Panc1 (cell line): ENCODE measurements at regions not wholly inside any gene's neighbourhood (a gene's known extent, or its start where the extent isn't known, plus 50 kb on each side); places are given as distances from the start of the nearest gene placed in this dataset.
"Not testable (repeated sequence)": the region's sequence is repeated elsewhere in the genome, so short reads cannot be mapped to it uniquely, and the experiment has no call there.

ENCODE experiments used
- ATAC-seq: fragments of 200-7000 bp; cut with Tn5 transposase; 2 replicates; pipeline ENCODE4 v1.9.1; 2020; ENCODE audit warnings: mild to moderate bottlenecking, moderate library complexity
- BruUV-seq: library from RNA; stranded (reverse); fragments of 400-500 nt; replicated peaks from 2 replicates; lab custom pipeline; 2021; lab: Mats Ljungman, UMichigan
- CTCF ChIA-PET: fragments of 300-600 bp; sonication (Branson Sonifier 250); formaldehyde crosslinking; loops from one replicate; lab custom pipeline; 2022; ENCODE audit warnings: antibody characterized with exemption; lab: Charles Lee
- POLR2A ChIA-PET: fragments of 300-600 bp; sonication (Branson Sonifier 250); formaldehyde crosslinking; loops from one replicate; lab custom pipeline; 2022; ENCODE audit warnings: antibody characterized with exemption; lab: Charles Lee
- DNase-seq: peaks from one replicate; pipeline ENCODE4 v3.0.0-alpha.2; 2010; ENCODE audit warnings: low read depth, low spot score
- H3K27ac ChIP-seq: 2 replicates; pipeline ENCODE4 v1.5.1; 2011; ENCODE audit warnings: mild to moderate bottlenecking, low read length, inconsistent platforms
- H3K27me3 ChIP-seq: fragments of 200-500 bp; sonication (Bioruptor generic); 2 replicates; pipeline ENCODE4 v1.6.0; 2014; ENCODE audit warnings: low read length, inconsistent platforms; ENCODE audit not compliant: control insufficient read depth, insufficient read depth
- H3K36me3 ChIP-seq: fragments of 200-500 bp; sonication (Bioruptor generic); 2 replicates; pipeline ENCODE4 v1.5.1; 2014; ENCODE audit warnings: inconsistent platforms, mild to moderate bottlenecking, low read length, moderate library complexity; ENCODE audit not compliant: control insufficient read depth, insufficient read depth
- H3K4me1 ChIP-seq: 2 replicates; pipeline ENCODE4 v1.5.1; 2011; ENCODE audit warnings: inconsistent platforms, mild to moderate bottlenecking, low read length, moderate library complexity; ENCODE audit not compliant: control insufficient read depth, insufficient read depth
- H3K4me3 ChIP-seq, 2 experiments: 2 replicates each; pipeline ENCODE4 v1.5.1; 2011 to 2012; ENCODE audit warnings: low read depth in 2 of 2, low read length in 2 of 2, mild to moderate bottlenecking in 2 of 2, inconsistent platforms in 1 of 2, moderate library complexity in 1 of 2
- H3K9me3 ChIP-seq: fragments of 200-500 bp; sonication (Bioruptor generic); 2 replicates; pipeline ENCODE4 v1.5.1; 2014; ENCODE audit warnings: low read depth, mild to moderate bottlenecking, inconsistent platforms, low read length, moderate library complexity; ENCODE audit not compliant: control insufficient read depth, insufficient read depth
- POLR2AphosphoS5 ChIP-seq: IDR thresholded peaks from 2 replicates; pipeline ENCODE4 v1.6.1; 2012; ENCODE audit warnings: mild to moderate bottlenecking, low read depth, low read length, moderate library complexity
- SIN3A ChIP-seq: IDR thresholded peaks from 2 replicates; pipeline ENCODE4 v1.6.1; 2012; ENCODE audit warnings: low read depth, mild to moderate bottlenecking, low read length, moderate library complexity, borderline replicate concordance; ENCODE audit not compliant: insufficient read depth
- TCF7L2 ChIP-seq: IDR thresholded peaks from 2 replicates; pipeline ENCODE4 v1.6.1; 2011; ENCODE audit warnings: mild to moderate bottlenecking, low read depth, low read length, inconsistent platforms
- in situ Hi-C: cut with HindIII; loops from 2 replicates; pipeline ENCODE4 v1.10.0; 2016; ENCODE audit warnings: low sequenced_read_pairs, low pct_unique_long_range_greater_than_20kb
- intact Hi-C: fragments of 100-400 bp; cut with micrococcal nuclease; formaldehyde crosslinking; loops from one replicate; pipeline ENCODE4 v1.10.0; 2022; ENCODE audit not compliant: unreplicated experiment
- TF ChIP-seq, protein P1 (sequence below), 2 experiments: IDR thresholded peaks; 2 replicates each; pipeline ENCODE4 v1.6.1; 2011 to 2012; ENCODE audit warnings: low read depth in 2 of 2, control low read depth in 1 of 2, low read length in 1 of 2, mild to moderate bottlenecking in 1 of 2, moderate library complexity in 1 of 2; ENCODE audit not compliant: insufficient read depth in 1 of 2
- TF ChIP-seq, protein P2 (sequence below): fragments of 450-650 bp; IDR thresholded peaks from 2 replicates; pipeline ENCODE4 v1.5.1; 2017; ENCODE audit warnings: mild to moderate bottlenecking

DNA sequence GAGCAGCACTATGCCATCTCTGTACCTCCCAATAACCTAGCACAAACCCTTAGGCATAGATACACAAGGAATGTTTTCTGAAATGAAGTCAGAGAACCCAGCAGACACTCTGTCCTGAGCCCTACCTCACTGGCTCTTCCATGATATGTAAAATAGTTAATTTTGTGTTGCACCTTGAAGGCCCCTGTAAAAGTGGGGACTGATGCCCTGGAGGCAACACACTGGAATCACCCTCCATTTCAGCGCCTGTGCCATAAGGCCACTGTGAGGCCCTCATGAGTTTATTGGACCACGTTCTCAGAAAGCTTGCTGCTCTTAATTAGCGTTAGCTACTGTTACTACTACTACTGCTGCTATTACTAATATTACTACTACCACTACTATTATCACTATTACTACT, 670.1 kb upstream of the SOX11 start:
- ChIA-PET CTCF (no interaction called here), POLR2A (no interaction called here)
- Histone ChIP-seq H3K9me3 (no peaks in the 10 kb centered on the region), H3K27ac (no peak overlapping the region), H3K27me3 (no peaks in the 10 kb centered on the region), H3K36me3 (no peaks in the 10 kb centered on the region), H3K4me1 (no peaks in the 10 kb centered on the region), H3K4me3 (no peak overlapping the region)
- BruUV-seq = no TSS peak
- TF ChIP-seq, protein P1, sequence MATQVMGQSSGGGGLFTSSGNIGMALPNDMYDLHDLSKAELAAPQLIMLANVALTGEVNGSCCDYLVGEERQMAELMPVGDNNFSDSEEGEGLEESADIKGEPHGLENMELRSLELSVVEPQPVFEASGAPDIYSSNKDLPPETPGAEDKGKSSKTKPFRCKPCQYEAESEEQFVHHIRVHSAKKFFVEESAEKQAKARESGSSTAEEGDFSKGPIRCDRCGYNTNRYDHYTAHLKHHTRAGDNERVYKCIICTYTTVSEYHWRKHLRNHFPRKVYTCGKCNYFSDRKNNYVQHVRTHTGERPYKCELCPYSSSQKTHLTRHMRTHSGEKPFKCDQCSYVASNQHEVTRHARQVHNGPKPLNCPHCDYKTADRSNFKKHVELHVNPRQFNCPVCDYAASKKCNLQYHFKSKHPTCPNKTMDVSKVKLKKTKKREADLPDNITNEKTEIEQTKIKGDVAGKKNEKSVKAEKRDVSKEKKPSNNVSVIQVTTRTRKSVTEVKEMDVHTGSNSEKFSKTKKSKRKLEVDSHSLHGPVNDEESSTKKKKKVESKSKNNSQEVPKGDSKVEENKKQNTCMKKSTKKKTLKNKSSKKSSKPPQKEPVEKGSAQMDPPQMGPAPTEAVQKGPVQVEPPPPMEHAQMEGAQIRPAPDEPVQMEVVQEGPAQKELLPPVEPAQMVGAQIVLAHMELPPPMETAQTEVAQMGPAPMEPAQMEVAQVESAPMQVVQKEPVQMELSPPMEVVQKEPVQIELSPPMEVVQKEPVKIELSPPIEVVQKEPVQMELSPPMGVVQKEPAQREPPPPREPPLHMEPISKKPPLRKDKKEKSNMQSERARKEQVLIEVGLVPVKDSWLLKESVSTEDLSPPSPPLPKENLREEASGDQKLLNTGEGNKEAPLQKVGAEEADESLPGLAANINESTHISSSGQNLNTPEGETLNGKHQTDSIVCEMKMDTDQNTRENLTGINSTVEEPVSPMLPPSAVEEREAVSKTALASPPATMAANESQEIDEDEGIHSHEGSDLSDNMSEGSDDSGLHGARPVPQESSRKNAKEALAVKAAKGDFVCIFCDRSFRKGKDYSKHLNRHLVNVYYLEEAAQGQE (IDR thresholded peaks at IDR 0.05; ENCODE audit: insufficient read depth in 1 of 2, low read depth in 2 of 2, low read length in 1 of 2) = no peak
- no peak for TF ChIP-seq SIN3A
- TF ChIP-seq POLR2AphosphoS5 = no peak
- ATAC-seq (no peak), DNase-seq (no peak)
- intact Hi-C loops (no loop called here), in situ Hi-C loops (no loop called here)

DNA sequence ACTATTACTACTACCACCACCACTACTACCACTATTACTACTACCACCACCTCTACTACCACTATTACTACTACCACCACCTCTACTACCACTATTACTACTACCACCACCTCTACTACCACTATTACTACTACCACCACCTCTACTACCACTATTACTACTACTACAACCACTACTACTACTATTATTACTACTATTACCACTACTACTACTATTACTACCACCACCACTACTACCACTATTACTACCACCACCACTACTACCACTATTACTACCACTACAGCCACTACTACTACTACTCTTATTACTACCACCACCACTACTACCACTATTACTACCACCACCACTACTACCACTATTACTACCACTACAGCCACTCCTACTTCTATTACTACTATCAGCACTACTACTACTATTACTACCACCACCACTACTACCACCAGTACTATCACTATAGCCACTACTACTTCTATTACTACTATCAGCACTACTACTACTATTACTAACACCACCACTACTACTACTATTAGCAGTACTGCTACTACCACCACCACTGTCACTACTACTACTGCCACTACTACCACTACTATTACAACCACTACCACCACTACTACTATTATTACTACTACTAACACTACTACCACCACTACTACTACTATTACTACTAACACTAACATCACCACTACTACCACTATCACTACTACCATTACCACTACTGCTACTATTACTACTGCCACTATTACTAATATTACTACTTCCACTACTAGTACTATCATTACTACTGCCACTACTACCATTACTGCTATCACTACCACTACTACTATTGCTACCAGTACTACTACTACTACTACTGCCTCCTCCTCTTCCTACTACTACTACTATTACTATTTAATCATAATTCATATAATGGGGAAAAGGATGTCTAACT, 669.2 kb upstream of the SOX11 start:
- DNase-seq = not testable (repeated sequence)

DNA sequence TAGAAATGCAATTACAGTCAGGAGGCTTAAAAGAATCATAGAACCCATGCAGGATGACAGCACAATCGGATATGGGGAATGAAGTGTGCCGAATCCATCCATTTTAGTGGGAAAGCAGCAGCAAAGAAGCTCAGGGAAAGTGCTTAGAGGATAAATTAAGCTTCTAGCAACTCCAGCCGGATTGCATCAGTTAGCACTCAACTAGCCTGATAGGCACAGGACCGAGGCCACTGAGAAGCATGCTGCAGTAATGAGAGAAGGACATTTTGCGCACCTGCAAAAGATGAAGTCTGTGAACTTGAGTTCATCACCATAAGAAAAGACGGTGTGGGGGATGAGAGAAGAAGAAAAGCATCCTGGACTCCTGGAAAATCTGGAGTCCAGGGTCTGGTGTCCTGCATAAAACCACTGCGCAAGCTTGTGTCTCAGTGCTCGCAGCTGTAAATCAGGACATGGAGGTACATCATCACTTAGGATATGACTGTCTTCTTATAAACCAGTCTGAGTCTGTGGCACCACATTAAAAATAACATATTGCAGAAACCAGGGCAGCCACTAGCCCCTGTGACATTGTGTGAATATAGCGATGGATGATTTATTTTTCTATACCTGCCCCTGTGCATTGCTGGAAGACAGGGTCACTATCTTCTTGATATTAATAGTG, 665.5 kb upstream of the SOX11 start:
- DNase-seq = no peak
- TF ChIP-seq SIN3A = no peak
- TF ChIP-seq, protein P2, sequence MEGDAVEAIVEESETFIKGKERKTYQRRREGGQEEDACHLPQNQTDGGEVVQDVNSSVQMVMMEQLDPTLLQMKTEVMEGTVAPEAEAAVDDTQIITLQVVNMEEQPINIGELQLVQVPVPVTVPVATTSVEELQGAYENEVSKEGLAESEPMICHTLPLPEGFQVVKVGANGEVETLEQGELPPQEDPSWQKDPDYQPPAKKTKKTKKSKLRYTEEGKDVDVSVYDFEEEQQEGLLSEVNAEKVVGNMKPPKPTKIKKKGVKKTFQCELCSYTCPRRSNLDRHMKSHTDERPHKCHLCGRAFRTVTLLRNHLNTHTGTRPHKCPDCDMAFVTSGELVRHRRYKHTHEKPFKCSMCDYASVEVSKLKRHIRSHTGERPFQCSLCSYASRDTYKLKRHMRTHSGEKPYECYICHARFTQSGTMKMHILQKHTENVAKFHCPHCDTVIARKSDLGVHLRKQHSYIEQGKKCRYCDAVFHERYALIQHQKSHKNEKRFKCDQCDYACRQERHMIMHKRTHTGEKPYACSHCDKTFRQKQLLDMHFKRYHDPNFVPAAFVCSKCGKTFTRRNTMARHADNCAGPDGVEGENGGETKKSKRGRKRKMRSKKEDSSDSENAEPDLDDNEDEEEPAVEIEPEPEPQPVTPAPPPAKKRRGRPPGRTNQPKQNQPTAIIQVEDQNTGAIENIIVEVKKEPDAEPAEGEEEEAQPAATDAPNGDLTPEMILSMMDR = no peak
- no peak for TF ChIP-seq POLR2AphosphoS5
- TF ChIP-seq, protein P1 (IDR thresholded peaks at IDR 0.05; ENCODE audit: insufficient read depth in 1 of 2, low read depth in 2 of 2, low read length in 1 of 2) = no peak
- no peak for TF ChIP-seq TCF7L2
- H3K27ac ChIP-seq = no peak overlapping the region
- intact Hi-C loops = no loop called here
- BruUV-seq = no TSS peak
- no peak overlapping the region for H3K4me3 ChIP-seq
- H3K4me1 ChIP-seq = no peaks in the 10 kb centered on the region
- no peaks in the 10 kb centered on the region for H3K36me3 ChIP-seq
- POLR2A ChIA-PET = no interaction called here
- no peak for ATAC-seq
- H3K27me3 ChIP-seq = no peaks in the 10 kb centered on the region
- H3K9me3 ChIP-seq = no peaks in the 10 kb centered on the region
- in situ Hi-C loops = no loop called here
- CTCF ChIA-PET = no interaction called here

More for the DNA sequence above, 669.2 kb upstream of the SOX11 start:
- BruUV-seq, ATAC-seq, intact Hi-C loops, H3K4me1 ChIP-seq, H3K36me3 ChIP-seq, H3K27ac ChIP-seq, H3K27me3 ChIP-seq, CTCF ChIA-PET, H3K4me3 ChIP-seq, in situ Hi-C loops, POLR2A ChIA-PET, H3K9me3 ChIP-seq: not testable (repeated sequence)
